Endothelial cell of umbilical vein (primary cell): ENCODE measurements at regions not wholly inside any gene's neighbourhood (a gene's known extent, or its start where the extent isn't known, plus 50 kb on each side); places are given as distances from the start of the nearest gene placed in this dataset.

Experiments used
- BruUV-seq: library from RNA; stranded (reverse); fragments of 400-500 nt; replicated peaks from 2 replicates; lab custom pipeline; 2021; lab: Mats Ljungman, UMichigan
- CTCF ChIA-PET: fragments of 300-600, 350-600 bp; sonication (Branson Sonifier 250); formaldehyde crosslinking; loops from one replicate; lab custom pipeline; 2021; ENCODE audit warnings: antibody characterized with exemption, inconsistent platforms; lab: Charles Lee
- POLR2A ChIA-PET: fragments of 300-600, 350-600 bp; sonication (Branson Sonifier 250); formaldehyde crosslinking; loops from one replicate; lab custom pipeline; 2021; ENCODE audit warnings: antibody characterized with exemption, inconsistent platforms; lab: Charles Lee
- DNase-seq: peaks from one replicate; pipeline ENCODE4 v3.0.0-alpha.2; 2011; ENCODE audit warnings: low read depth, low spot score
- FAIRE-seq: peaks from 2 replicates; lab custom pipeline; 2011; peaks lifted over from hg19 to GRCh38; lab: Jason Lieb, UNC
- H2AFZ ChIP-seq: 2 replicates; pipeline ENCODE4 v1.6.0; 2012; ENCODE audit warnings: low read depth, low read length, control low read depth, inconsistent platforms
- H3K27ac ChIP-seq: 2 replicates; pipeline ENCODE4 v1.5.1; 2011; ENCODE audit warnings: low read depth, mild to moderate bottlenecking, control low read depth, low read length, moderate library complexity; ENCODE audit not compliant: insufficient read depth
- H3K27me3 ChIP-seq, 2 experiments: 2 replicates each; pipeline versions ENCODE4 v1.6.0 to v1.6.1; 2011; ENCODE audit warnings: low read length in 2 of 2, mixed read lengths in 1 of 2; ENCODE audit not compliant: control insufficient read depth in 2 of 2, insufficient read depth in 2 of 2
- H3K36me3 ChIP-seq, 2 experiments: 2 replicates in 1 of 2; 3 replicates in 1 of 2; pipeline ENCODE4 v1.5.1; 2011; ENCODE audit warnings: low read length in 2 of 2, mild to moderate bottlenecking in 1 of 2, moderate library complexity in 1 of 2; ENCODE audit not compliant: control insufficient read depth in 2 of 2, insufficient read depth in 2 of 2; ENCODE audit errors: extremely low read depth in 1 of 2
- H3K4me1 ChIP-seq: 3 replicates; pipeline ENCODE4 v1.5.1; 2011; ENCODE audit warnings: mild to moderate bottlenecking, low read length; ENCODE audit not compliant: control insufficient read depth, insufficient read depth; ENCODE audit errors: extremely low read depth
- H3K4me2 ChIP-seq: 2 replicates; pipeline ENCODE4 v1.6.1; 2011; ENCODE audit warnings: low read length, control low read depth, mixed read lengths; ENCODE audit not compliant: insufficient read depth
- H3K4me3 ChIP-seq, 3 experiments: fragments of 200-600 bp in 1 of 3; sonication (generic), shearing (Covaris generic) in 1 of 3; replicated peaks in 1 of 3; 2 replicates each; pipeline ENCODE4 v1.5.1; 2011 to 2016; ENCODE audit warnings: control low read depth in 3 of 3, low read length in 3 of 3, mild to moderate bottlenecking in 2 of 3, inconsistent platforms in 1 of 3, low read depth in 1 of 3, moderate library complexity in 1 of 3; ENCODE audit not compliant: insufficient read depth in 1 of 3
- H3K79me2 ChIP-seq: 2 replicates; pipeline ENCODE4 v1.6.0; 2012; ENCODE audit warnings: low read length, inconsistent platforms; ENCODE audit not compliant: control insufficient read depth, insufficient read depth
- H3K9ac ChIP-seq: replicated peaks from 2 replicates; pipeline ENCODE3; 2011; ENCODE audit warnings: low read length, control low read depth; ENCODE audit not compliant: insufficient read depth; ENCODE audit errors: extremely low read depth
- H3K9me1 ChIP-seq: replicated peaks from 3 replicates; pipeline ENCODE4 v1.6.0; 2011; ENCODE audit warnings: mild to moderate bottlenecking, low read length; ENCODE audit not compliant: control insufficient read depth, insufficient read depth; ENCODE audit errors: extremely low read depth
- H3K9me3 ChIP-seq: replicated peaks from 2 replicates; pipeline ENCODE4 v1.5.1; 2012; ENCODE audit warnings: low read length, inconsistent platforms; ENCODE audit not compliant: control insufficient read depth, insufficient read depth
- H4K20me1 ChIP-seq: replicated peaks from 2 replicates; pipeline ENCODE3; 2011; ENCODE audit warnings: mild to moderate bottlenecking, low read length; ENCODE audit not compliant: control insufficient read depth, insufficient read depth; ENCODE audit errors: extremely low read depth
- CTCF ChIP-seq, 2 donors: IDR thresholded peaks; 1 replicate in 1 of 2; 2 replicates in 1 of 2; pipeline ENCODE4 v1.5.1; 2011; ENCODE audit warnings: low read length in 2 of 2, mild to moderate bottlenecking in 2 of 2, moderate library complexity in 2 of 2, control low read depth in 1 of 2, inconsistent platforms in 1 of 2, low read depth in 1 of 2; ENCODE audit not compliant: insufficient read depth in 1 of 2; ENCODE audit errors: extremely low read depth in 1 of 2
- EZH2 ChIP-seq: IDR thresholded peaks from 2 replicates; pipeline ENCODE4 v1.6.1; 2012; ENCODE audit warnings: borderline replicate concordance, low read depth, mild to moderate bottlenecking, moderate library complexity, low read length, inconsistent platforms; ENCODE audit not compliant: severe bottlenecking
- FOS ChIP-seq: IDR thresholded peaks from 2 replicates; pipeline ENCODE4 v1.6.1; 2011; ENCODE audit warnings: mild to moderate bottlenecking, low read length, moderate library complexity, borderline replicate concordance; ENCODE audit not compliant: insufficient read depth
- GATA2 ChIP-seq: IDR thresholded peaks from 2 replicates; pipeline ENCODE4 v1.7.0; 2011; ENCODE audit warnings: low read depth, mild to moderate bottlenecking, moderate library complexity, mixed read lengths, low read length; ENCODE audit not compliant: insufficient read length, insufficient read depth
- JUN ChIP-seq: IDR thresholded peaks from 2 replicates; pipeline ENCODE4 v1.6.1; 2011; ENCODE audit warnings: borderline replicate concordance, low read depth; ENCODE audit not compliant: insufficient read length, insufficient read depth
- MYC ChIP-seq: IDR thresholded peaks from one replicate; pipeline ENCODE4 v1.6.1; 2011; ENCODE audit warnings: mild to moderate bottlenecking, low read depth, low read length
- POLR2A ChIP-seq: IDR thresholded peaks from 2 replicates; pipeline ENCODE4 v1.6.1; 2012; ENCODE audit warnings: low read depth, mild to moderate bottlenecking, control low read depth, low read length
- POLR2AphosphoS5 ChIP-seq: IDR thresholded peaks from 2 replicates; pipeline ENCODE4 v1.6.1; 2012; ENCODE audit warnings: low read depth, mild to moderate bottlenecking, control low read depth, low read length, moderate library complexity; ENCODE audit not compliant: insufficient read depth
- dilution Hi-C: fragments of 300-500 bp; cut with MboI; formaldehyde crosslinking; loops from one replicate; pipeline ENCODE4 v1.15.0; 2019; ENCODE audit warnings: low sequenced_read_pairs; ENCODE audit not compliant: extremely low pct_ligation_motif_present
- intact Hi-C: fragments of 100-400 bp; cut with micrococcal nuclease; formaldehyde crosslinking; loops from one replicate; pipeline ENCODE4 v1.10.0; 2022
- TF ChIP-seq, protein P1 (sequence below): IDR thresholded peaks from 2 replicates; pipeline ENCODE4 v1.6.1; 2011; ENCODE audit not compliant: insufficient read depth, insufficient read length

DNA sequence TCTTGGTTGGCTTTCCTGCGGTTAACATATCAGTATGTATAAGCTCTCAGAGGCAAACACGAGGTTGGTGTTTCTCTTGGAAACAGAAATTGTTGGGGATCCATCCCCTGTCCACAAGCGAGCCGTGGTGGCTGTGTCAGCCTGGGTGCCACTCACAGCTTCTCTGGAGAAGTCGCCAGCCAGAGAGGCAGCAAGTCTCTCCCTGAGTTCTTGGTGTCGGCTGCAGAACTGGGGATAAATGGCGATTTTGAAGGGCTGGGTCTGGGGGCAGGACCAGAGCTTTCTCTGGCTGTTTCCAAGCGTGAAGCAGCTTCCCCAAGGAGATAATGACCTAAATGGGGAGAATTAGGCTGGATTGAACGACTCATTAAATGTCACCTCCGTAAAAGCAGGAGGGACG is 335.3 kb downstream of the GLRX3 start:
- DNase-seq (no peak), FAIRE-seq (no peak)
- no peaks in the 10 kb centered on the region for H4K20me1 ChIP-seq
- no peaks in the 10 kb centered on the region for H3K4me1 ChIP-seq
- ChIA-PET CTCF (no interaction called here), POLR2A (no interaction called here)
- no peak overlapping the region for H3K9ac ChIP-seq
- H3K4me2 ChIP-seq = no peak overlapping the region
- BruUV-seq = no TSS peak
- no peaks in the 10 kb centered on the region for H3K79me2 ChIP-seq
- no peaks in the 10 kb centered on the region for H3K27me3 ChIP-seq
- no peak overlapping the region for H3K4me3 ChIP-seq
- dilution Hi-C loops (no loop called here), intact Hi-C loops (no loop called here)
- H2AFZ ChIP-seq = no peak overlapping the region
- TF ChIP-seq POLR2A (no peak), MYC (no peak), EZH2 (no peak), GATA2 (no peak), POLR2AphosphoS5 (no peak)
- TF ChIP-seq, protein P1, sequence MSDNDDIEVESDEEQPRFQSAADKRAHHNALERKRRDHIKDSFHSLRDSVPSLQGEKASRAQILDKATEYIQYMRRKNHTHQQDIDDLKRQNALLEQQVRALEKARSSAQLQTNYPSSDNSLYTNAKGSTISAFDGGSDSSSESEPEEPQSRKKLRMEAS = no peak
- no peaks in the 10 kb centered on the region for H3K36me3 ChIP-seq
- H3K9me3 ChIP-seq = peaks cover 10% of the 10 kb centered on the region
- H3K27ac ChIP-seq = no peak overlapping the region
- H3K9me1 ChIP-seq = no peaks in the 10 kb centered on the region

DNA sequence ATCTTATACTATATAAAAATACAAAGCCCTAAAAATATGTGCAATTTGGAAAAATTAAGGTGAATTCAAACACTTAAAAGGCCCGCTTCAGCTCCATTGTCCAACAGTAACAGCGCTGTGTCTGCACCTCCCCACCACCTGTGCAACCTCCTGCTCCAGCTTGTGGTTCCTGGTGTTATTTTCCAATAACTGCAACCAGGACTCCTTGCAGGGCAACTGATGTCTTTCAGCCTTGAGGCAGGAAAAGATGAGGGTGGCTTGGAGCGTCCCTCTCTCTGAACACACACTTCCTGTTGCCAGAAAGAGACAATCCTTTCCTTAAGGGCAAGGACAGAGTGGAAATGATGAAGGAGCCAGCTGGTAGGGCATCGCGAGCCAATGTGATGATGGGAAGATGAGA is 336.0 kb downstream of the GLRX3 start:
- dilution Hi-C loops = no loop called here
- POLR2A ChIA-PET = no interaction called here
- no peaks in the 10 kb centered on the region for H3K4me1 ChIP-seq
- no peak for DNase-seq
- no peak overlapping the region for H3K9ac ChIP-seq
- H4K20me1 ChIP-seq = no peaks in the 10 kb centered on the region
- peaks cover 10% of the 10 kb centered on the region for H3K9me3 ChIP-seq
- FAIRE-seq = no peak
- no TSS peak for BruUV-seq
- no peaks in the 10 kb centered on the region for H3K79me2 ChIP-seq
- no peak overlapping the region for H3K27ac ChIP-seq
- no peak overlapping the region for H2AFZ ChIP-seq
- intact Hi-C loops = no loop called here
- CTCF ChIA-PET = no interaction called here
- H3K4me2 ChIP-seq = no peak overlapping the region
- TF ChIP-seq, protein P1 = no peak
- TF ChIP-seq POLR2A (no peak), JUN (no peak), POLR2AphosphoS5 (no peak), CTCF (IDR thresholded peaks at IDR 0.05; ENCODE audit: extremely low read depth in 1 of 2, insufficient read depth in 1 of 2, low read depth in 1 of 2, low read length in 2 of 2) (no peak), FOS (no peak), MYC (no peak), EZH2 (no peak), GATA2 (no peak)
- H3K27me3 ChIP-seq = no peaks in the 10 kb centered on the region
- H3K9me1 ChIP-seq = no peaks in the 10 kb centered on the region
- H3K4me3 ChIP-seq = no peak overlapping the region
- H3K36me3 ChIP-seq = no peaks in the 10 kb centered on the region
